ENCODE measurements at regions not wholly inside any gene's neighbourhood (a gene's known extent, or its start where the extent isn't known, plus 50 kb on each side); places are given as distances from the start of the nearest gene placed in this dataset.

GRCh38 chr14:89524412-89524811, 107.4 kb upstream of the FOXN3 start:
- Histone ChIP-seq H3K9ac (ENCODE audit: low read length) (no peak overlapping the region), H3K27me3 (ENCODE audit: low read length) (no peaks in the 10 kb centered on the region), H3K27ac (ENCODE audit: low read depth, low read length) (no peak overlapping the region), H3K36me3 (ENCODE audit: low read length) (peaks cover 7% of the 10 kb centered on the region; the same call in 1 of the 2 replicates), H2AFZ (ENCODE audit: low read depth, low read length, severe bottlenecking) (no peak overlapping the region), H3K79me2 (ENCODE audit: insufficient read depth, low read length) (no peaks in the 10 kb centered on the region), H3K4me3 (ENCODE audit: insufficient read depth, low read length, poor library complexity, severe bottlenecking) (no peak overlapping the region), H4K20me1 (ENCODE audit: low read depth, low read length) (no peaks in the 10 kb centered on the region), H3F3A (ENCODE audit: insufficient read depth) (0 out of 2 replicates have a peak, but pooled peaks cover 4% of the 10 kb centered on the region), H3K4me2 (ENCODE audit: low read depth, low read length, poor library complexity, severe bottlenecking) (no peak overlapping the region), H3K9me3 (ENCODE audit: insufficient read depth, low read length) (peaks cover 12% of the 10 kb centered on the region; the same call in 1 of the 2 replicates), H3K9me2 (replicated peaks; ENCODE audit: insufficient read depth, low read length) (no peaks in the 10 kb centered on the region)
- TF ChIP-seq EZH2phosphoT487 (conservative IDR thresholded peaks at IDR 0.05; ENCODE audit: low read length), result no peak
- no peak for TF ChIP-seq CTCF (IDR thresholded peaks at IDR 0.05; ENCODE audit: insufficient read depth, low read length, poor library complexity, severe bottlenecking)

- no peaks in the 10 kb centered on the region for H3K27me3 ChIP-seq (ENCODE audit: low read length)
- no peaks in the 10 kb centered on the region for H4K20me1 ChIP-seq (ENCODE audit: low read depth, low read length)
- no peak overlapping the region for H3K4me2 ChIP-seq (ENCODE audit: low read depth, low read length, poor library complexity, severe bottlenecking)
- no peak overlapping the region for H3K27ac ChIP-seq (ENCODE audit: low read depth, low read length)
- H3F3A ChIP-seq (ENCODE audit: insufficient read depth), result 0 out of 2 replicates have a peak, but pooled peaks cover 4% of the 10 kb centered on the region
- no peaks in the 10 kb centered on the region for H3K79me2 ChIP-seq (ENCODE audit: insufficient read depth, low read length)
- H3K9ac ChIP-seq (ENCODE audit: low read length), result no peak overlapping the region
- H3K36me3 ChIP-seq (ENCODE audit: low read length), result peaks cover 7% of the 10 kb centered on the region; the same call in 1 of the 2 replicates
- H3K4me3 ChIP-seq (ENCODE audit: insufficient read depth, low read length, poor library complexity, severe bottlenecking), result no peak overlapping the region
- TF ChIP-seq CTCF (IDR thresholded peaks at IDR 0.05; ENCODE audit: insufficient read depth, low read length, poor library complexity, severe bottlenecking) (no peak), EZH2phosphoT487 (conservative IDR thresholded peaks at IDR 0.05; ENCODE audit: low read length) (no peak)
- H3K9me2 ChIP-seq (replicated peaks; ENCODE audit: insufficient read depth, low read length), result no peaks in the 10 kb centered on the region
- no peak overlapping the region for H2AFZ ChIP-seq (ENCODE audit: low read depth, low read length, severe bottlenecking)
- H3K9me3 ChIP-seq (ENCODE audit: insufficient read depth, low read length), result peaks cover 12% of the 10 kb centered on the region; the same call in 1 of the 2 replicates
Observed at GRCh38 chr14:89521988-89522387, 105.0 kb upstream of the FOXN3 start.

GRCh38 chr14:89519040-89519439, 102.0 kb upstream of the FOXN3 start:
- Histone ChIP-seq H3K9me2 (replicated peaks; ENCODE audit: insufficient read depth, low read length) (no peaks in the 10 kb centered on the region), H3K27me3 (ENCODE audit: low read length) (no peaks in the 10 kb centered on the region), H3K79me2 (ENCODE audit: insufficient read depth, low read length) (no peaks in the 10 kb centered on the region), H3K27ac (ENCODE audit: low read depth, low read length) (no peak overlapping the region), H4K20me1 (ENCODE audit: low read depth, low read length) (no peaks in the 10 kb centered on the region), H3K9me3 (ENCODE audit: insufficient read depth, low read length) (peaks cover 12% of the 10 kb centered on the region; the same call in 1 of the 2 replicates), H3K9ac (ENCODE audit: low read length) (no peak overlapping the region), H3K36me3 (ENCODE audit: low read length) (peaks cover 7% of the 10 kb centered on the region; the same call in 1 of the 2 replicates), H3F3A (ENCODE audit: insufficient read depth) (no peaks in the 10 kb centered on the region), H2AFZ (ENCODE audit: low read depth, low read length, severe bottlenecking) (no peak overlapping the region), H3K4me2 (ENCODE audit: low read depth, low read length, poor library complexity, severe bottlenecking) (no peak overlapping the region), H3K4me3 (ENCODE audit: insufficient read depth, low read length, poor library complexity, severe bottlenecking) (no peak overlapping the region)
- TF ChIP-seq CTCF (IDR thresholded peaks at IDR 0.05; ENCODE audit: insufficient read depth, low read length, poor library complexity, severe bottlenecking) (no peak), EZH2phosphoT487 (conservative IDR thresholded peaks at IDR 0.05; ENCODE audit: low read length) (no peak)

All from SU-DHL-6 (cell line).